AG10803 (cell line): ENCODE measurements at regions not wholly inside any gene's neighbourhood (a gene's known extent, or its start where the extent isn't known, plus 50 kb on each side); places are given as distances from the start of the nearest gene placed in this dataset.
"Not testable (repeated sequence)": the region's sequence is repeated elsewhere in the genome, so short reads cannot be mapped to it uniquely, and the experiment has no call there.

Experiments used
- DNase-seq: peaks from one replicate; pipeline ENCODE4 v3.0.0; 2010; ENCODE audit warnings: low read depth
- H3K4me3 ChIP-seq: 2 replicates; pipeline ENCODE4 v1.5.1; 2011; ENCODE audit warnings: mild to moderate bottlenecking, low read length, control low read depth
- CTCF ChIP-seq: conservative IDR thresholded peaks from 2 replicates; pipeline ENCODE4 v1.5.1; 2011; ENCODE audit warnings: mild to moderate bottlenecking, low read length, control low read depth, inconsistent platforms

GRCh38 chr17:28258347-28258887, 60.6 kb upstream of the TMEM97 start:
- no peak for DNase-seq
- TF ChIP-seq CTCF, result no peak
- H3K4me3 ChIP-seq, result no peak overlapping the region

DNA sequence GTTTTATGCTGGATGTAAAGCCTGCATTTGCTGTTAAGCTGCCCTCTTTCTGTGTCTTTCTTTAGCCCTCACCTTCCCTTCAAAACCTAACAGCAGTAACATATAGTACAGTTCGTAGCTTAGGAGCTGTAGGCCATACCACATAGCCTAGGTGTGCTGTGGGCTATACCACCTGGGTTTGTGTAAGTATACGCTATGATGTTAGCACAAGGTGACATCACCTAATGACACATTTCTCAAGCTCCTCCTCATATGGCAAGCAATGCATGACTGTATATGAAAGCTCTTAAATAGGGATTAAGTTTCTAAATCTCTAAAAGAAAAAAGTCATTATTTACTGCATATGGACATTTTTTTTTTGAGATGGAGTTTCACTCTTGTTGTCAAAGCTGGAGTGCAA, 57.8 kb upstream of the TMEM97 start:
- no peak for TF ChIP-seq CTCF
- DNase-seq, result no peak
- no peak overlapping the region for H3K4me3 ChIP-seq

DNA sequence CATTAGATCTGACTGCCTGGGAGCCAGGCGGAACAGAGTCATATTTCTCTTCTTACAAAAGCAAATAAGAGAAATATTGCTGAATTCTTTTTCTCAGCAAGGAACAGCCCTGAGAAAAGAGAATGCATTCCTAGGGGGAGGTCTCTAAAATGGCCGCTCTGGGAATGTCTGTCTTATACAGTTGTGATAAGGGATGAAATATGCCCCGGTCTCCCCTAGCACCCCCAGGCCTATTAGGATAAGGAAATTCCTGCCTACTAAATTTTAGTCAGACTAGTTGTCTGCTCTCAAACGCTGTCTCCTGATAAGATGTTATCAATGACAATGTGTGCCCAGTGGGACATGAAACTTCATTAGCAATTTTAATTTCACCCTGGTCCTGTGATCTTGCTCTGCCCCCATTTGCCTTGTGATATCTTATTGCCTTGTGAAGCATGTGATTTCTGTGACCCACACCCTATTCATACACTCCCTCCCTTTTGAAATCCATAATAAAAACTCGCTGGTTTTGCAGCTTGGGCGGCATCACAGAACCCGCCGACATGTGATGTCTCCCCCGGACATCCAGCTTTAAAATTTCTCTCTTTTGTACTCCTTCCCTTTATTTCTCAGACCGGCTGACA, 56.8 kb upstream of the TMEM97 start:
- DNase-seq, H3K4me3 ChIP-seq: not testable (repeated sequence)

GRCh38 chr17:28264902-28265548, 54.0 kb upstream of the TMEM97 start:
- H3K4me3 ChIP-seq, DNase-seq: not testable (repeated sequence)

- H3K4me3 ChIP-seq, DNase-seq: not testable (repeated sequence)
Observed at GRCh38 chr17:28265856-28266546, 53.0 kb upstream of the TMEM97 start.

DNA sequence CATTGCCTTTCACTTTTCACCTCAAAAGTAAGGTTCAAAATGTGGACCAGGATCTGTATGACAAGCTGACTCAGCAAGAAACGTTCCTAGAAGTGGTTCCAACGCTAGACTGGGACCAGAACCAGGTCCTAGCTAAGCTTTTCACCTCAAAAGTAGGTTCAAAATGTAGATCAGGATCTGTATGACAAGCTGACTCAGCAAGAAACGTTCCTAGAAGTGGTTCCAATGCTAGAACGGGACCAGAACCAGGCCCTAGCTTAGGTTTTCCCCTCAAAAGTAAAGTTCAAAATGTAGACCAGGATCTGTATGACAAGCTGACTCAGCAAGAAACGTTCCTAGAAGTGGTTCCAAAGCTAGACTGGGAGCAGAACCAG, 52.5 kb upstream of the TMEM97 start:
- DNase-seq, H3K4me3 ChIP-seq: not testable (repeated sequence)

DNA sequence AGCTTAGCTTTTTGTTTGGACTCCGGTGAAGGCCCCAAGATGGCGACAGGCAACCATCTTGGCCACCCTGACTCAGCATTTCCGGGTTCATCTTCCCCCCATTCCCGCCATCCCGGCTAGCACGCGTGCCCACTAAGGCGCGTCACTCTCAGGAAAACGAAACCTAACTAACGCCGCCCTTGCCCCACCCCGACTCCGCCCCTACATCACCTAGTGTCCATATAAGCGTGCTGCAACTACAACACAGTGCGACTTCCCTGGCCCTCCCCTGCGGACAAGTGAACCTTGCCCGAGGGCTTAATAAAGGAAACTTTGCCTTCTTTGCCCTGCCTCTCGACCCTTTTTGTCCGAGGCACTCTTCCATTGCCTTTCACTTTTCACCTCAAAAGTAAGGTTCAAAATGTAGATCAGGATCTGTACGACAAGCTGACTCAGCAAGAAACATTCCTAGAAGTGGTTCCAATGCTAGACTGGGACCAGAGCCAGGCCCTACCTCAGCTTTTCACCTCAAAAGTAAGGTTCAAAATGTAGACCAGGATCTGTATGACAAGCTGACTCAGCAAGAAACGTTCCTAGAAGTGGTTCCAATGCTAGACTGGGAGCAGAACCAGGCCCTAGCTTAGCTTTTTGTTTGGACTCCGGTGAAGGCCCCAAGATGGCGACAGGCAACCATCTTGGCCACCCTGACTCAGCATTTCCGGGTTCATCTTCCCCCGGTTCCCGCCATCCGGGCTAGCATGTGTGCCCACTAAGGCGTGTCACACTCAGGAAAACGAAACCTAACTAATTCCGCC, 51.9 kb upstream of the TMEM97 start:
- H3K4me3 ChIP-seq, DNase-seq: not testable (repeated sequence)

GRCh38 chr17:28267720-28268609, 51.0 kb upstream of the TMEM97 start:
- DNase-seq, result no peak
- no peak for TF ChIP-seq CTCF
- H3K4me3 ChIP-seq, result no peak overlapping the region

DNA sequence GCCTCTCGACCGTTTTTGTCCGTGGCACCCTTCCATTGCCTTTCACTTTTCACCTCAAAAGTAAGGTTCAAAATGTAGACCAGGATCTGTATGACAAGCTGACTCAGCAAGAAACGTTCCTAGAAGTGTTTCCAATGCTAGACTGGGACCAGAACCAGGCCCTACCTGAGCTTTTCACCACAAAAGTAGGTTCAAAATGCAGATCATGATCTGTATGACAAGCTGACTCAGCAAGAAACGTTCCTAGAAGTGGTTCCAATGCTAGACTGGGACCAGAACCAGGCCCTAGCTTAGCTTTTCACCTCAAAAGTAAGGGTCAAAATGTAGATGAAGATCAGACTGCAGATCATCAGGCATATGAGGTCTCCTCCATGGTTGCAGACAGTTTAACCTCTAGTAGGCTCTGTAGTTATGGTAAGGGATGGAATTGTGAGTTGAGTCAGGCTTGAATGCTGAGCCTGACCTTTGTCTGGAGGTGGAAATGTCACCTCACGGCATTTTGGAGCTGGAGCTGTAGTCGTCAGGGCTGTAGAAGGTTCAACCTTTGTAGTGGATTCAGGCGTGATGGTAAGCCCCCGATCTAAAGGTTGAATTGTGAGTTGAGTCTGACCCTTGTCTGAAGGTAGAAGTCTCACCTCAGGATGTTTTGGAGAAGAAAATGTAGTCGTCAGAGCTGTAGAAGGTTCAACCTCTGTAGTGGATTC, 50.2 kb upstream of the TMEM97 start:
- TF ChIP-seq CTCF, result no peak
- no peak overlapping the region for H3K4me3 ChIP-seq
- no peak for DNase-seq
